Fibroblast of pulmonary artery (primary cell): ENCODE measurements at regions not wholly inside any gene's neighbourhood (a gene's known extent, or its start where the extent isn't known, plus 50 kb on each side); places are given as distances from the start of the nearest gene placed in this dataset.
"Not testable (repeated sequence)": the region's sequence is repeated elsewhere in the genome, so short reads cannot be mapped to it uniquely, and the experiment has no call there.

ENCODE experiments used
- DNase-seq: peaks from one replicate; pipeline ENCODE4 v3.0.0-alpha.2; 2010; ENCODE audit warnings: low read depth
- H3K4me3 ChIP-seq: replicated peaks from 2 replicates; pipeline ENCODE4 v1.5.1; 2011; ENCODE audit warnings: low read depth, mild to moderate bottlenecking, control low read depth, low read length, moderate library complexity
- TF ChIP-seq, protein P1 (sequence below): IDR thresholded peaks from 2 replicates; pipeline ENCODE4 v1.5.1; 2011; ENCODE audit warnings: mild to moderate bottlenecking, control low read depth, low read length, inconsistent platforms; ENCODE audit errors: missing control alignments

DNA sequence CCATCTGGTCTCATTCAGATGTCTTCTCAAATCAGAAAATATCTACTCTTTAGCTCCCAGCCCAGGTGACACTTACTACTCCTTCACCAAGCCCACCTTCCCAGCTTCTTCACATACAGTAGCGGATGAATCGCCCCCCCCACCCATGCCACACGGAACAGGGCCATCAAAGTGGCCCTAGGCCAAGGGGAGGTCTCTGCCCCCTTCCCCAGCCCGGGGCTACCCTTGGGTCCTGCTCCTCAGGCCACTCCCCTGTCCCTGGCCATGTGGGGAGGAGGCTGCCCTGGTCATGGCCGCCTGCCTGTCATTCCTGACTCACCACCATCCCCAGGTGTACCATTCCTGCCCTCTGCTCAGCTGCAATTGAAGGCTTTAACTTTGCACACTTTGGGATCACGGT lies 142.8 kb downstream of the NECTIN1 start:
- DNase-seq: no peak
- TF ChIP-seq, protein P1, sequence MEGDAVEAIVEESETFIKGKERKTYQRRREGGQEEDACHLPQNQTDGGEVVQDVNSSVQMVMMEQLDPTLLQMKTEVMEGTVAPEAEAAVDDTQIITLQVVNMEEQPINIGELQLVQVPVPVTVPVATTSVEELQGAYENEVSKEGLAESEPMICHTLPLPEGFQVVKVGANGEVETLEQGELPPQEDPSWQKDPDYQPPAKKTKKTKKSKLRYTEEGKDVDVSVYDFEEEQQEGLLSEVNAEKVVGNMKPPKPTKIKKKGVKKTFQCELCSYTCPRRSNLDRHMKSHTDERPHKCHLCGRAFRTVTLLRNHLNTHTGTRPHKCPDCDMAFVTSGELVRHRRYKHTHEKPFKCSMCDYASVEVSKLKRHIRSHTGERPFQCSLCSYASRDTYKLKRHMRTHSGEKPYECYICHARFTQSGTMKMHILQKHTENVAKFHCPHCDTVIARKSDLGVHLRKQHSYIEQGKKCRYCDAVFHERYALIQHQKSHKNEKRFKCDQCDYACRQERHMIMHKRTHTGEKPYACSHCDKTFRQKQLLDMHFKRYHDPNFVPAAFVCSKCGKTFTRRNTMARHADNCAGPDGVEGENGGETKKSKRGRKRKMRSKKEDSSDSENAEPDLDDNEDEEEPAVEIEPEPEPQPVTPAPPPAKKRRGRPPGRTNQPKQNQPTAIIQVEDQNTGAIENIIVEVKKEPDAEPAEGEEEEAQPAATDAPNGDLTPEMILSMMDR: no peak
- no peak overlapping the region for H3K4me3 ChIP-seq

DNA sequence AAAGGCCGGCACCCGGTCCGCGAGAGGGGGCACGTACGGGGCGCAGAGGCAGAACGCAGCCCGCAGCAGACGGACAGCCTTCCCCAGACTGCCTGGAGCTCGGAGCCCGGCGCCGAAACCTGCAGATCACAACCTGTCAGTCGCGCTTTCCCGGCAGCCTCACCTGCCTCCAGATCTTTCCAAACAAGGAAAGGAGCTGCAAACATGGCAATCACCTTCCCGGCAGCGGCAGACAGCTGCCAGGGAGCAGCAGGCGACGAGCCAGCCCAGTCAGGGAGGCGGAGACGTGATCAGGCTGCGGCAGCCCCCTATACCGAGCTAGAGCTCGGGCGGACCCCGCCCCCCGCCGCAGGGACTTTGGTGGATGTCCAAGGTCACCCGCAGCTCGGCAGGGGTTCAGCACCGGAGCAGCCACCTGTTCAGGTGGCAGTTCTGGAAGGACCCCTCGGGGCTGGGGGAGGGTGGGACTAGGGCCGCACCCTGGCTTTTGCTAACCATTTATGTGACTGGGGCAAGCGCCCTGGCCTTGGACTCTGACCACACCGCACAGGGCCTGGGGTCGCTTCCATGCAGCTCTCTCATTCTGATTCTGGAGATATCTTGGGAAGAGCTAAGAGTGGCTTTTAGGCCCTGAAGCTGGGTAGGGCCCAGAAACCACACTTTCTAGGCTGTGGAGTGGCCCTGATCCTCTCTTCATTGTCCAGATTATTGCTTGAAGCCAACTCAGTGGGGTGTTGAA lies 143.8 kb downstream of the NECTIN1 start:
- no peak for DNase-seq
- TF ChIP-seq, protein P1: no peak
- H3K4me3 ChIP-seq: peak overlapping the region; percentile 49

DNA sequence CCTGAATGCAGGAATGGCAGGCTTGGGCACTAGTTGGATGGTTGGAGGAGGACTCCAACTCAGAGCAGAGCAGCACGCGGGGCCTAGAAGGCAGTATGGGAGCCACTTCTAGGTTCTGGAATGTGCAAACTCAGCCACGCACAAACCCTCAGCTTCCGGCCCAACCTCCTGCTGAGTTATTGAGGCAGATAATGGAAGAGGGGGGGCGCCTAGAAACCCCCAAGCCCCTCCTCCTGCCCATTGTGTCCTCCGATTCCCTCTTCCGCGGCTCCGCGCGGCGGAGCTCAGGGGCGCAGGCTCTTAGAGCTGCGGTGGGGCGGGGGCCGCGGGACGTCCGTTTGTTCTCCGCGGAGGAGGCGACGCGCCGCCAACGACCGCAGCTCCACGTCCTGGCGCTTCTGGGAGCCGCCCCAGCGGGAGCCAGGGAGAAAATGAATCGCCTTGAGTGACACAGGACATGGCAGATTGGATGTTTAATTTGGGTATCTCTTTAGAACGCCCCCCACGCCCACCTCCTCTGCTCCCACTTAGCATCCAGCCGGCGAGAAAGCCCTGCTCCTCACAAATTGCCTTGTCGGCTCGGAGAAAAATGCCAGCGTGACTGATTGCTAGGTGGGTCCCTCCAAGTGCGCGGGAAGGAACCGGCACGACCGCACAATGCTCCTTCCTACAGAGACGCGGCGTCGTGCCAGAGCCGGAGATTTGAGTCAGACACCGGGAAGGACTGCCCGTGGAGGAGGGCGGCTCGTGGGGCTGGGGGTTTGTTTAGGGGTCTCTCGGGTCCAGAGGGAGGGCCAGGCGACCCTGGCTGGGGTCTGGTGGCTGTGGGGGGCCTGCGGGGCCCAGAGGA lies 144.6 kb downstream of the NECTIN1 start:
- H3K4me3 ChIP-seq: peak overlapping the region; percentile 49
- peak; percentile 73 for DNase-seq
- TF ChIP-seq, protein P1: no peak

DNA sequence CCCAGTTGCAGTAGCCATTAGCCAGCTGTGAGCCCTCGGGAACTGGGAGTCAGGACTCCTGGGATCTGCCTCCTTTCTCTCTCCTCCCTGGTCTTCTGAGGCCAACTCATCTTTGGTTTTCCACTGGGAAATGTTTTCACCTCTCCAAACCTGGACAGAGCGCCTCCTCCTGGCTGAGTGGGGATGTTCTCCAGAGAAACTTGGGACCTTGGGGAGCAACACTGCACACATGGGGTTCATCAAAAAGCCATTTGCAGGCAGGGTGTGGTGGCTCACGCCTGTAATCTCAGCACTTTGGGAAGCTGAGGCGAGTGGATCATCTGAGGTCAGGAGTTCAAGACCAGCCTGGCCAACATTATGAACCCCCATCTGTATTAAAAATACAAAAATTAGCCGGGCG lies 145.4 kb downstream of the NECTIN1 start:
- DNase-seq: no peak
- TF ChIP-seq, protein P1: peak; percentile 15
- H3K4me3 ChIP-seq: no peak overlapping the region

DNA sequence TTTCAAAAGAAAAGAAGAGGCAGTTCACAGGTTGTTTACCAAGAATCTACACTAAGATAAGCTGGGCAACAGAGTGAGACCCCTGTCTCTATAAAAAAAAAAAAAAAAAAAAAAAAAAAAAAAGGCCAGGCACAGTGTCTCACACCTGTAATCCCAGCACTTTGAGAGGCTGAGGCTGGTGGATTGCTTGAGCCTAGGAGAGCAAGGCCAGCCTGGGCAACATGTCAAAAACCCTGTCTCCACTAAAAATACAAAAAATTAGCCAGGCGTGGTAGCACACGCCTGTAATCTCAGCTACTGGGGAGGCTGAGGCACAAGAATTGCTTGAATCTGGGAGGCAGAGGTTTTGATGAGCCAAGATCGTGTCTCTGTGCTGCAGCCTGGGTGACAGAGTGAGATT lies 147.6 kb downstream of the NECTIN1 start:
- not testable (repeated sequence) for DNase-seq, H3K4me3 ChIP-seq

DNA sequence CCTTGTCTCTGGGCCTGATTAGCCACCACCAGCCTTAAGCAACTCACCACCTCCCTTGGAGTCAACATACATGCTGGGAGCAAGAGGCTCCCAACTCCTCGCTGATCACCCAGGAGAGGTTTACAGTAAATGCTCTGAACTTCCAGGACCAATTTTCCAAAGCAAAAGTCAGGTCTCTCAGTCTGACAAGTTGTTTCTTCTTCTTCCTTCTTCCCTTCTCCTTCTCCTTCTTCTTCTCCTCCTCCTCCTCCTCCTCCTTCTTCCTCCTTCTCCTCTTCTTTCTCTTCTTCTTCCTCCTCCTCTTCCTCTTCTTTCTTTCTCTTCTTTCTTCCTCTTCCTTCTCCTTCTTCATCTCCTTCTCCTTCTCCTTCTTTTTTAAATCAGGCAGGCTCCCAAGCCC lies 148.2 kb downstream of the NECTIN1 start:
- no peak for DNase-seq
- H3K4me3 ChIP-seq: no peak overlapping the region
- TF ChIP-seq, protein P1: no peak

DNA sequence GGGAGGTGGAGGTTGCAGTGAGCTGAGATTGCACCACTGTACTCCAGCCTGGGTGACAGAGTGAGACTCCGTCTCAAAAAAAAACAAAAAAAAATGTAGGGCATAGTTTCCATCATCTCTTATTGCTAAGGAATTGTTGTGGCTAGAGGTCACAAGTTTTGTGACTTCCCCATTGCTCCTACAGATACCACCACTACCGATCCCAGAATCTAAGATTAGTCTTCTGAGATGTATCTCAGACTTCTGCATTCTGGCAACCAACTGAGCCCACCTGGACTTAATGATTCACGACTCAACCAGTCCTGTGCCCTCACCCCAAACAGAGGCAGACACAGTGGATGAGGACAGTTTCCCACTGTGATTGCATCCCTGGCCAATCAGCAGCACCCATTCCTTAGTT lies 148.9 kb downstream of the NECTIN1 start:
- DNase-seq: no peak
- TF ChIP-seq, protein P1: no peak
- H3K4me3 ChIP-seq: no peak overlapping the region
